Gastrocnemius medialis (tissue), 4 donors: ENCODE measurements at regions not wholly inside any gene's neighbourhood (a gene's known extent, or its start where the extent isn't known, plus 50 kb on each side); places are given as distances from the start of the nearest gene placed in this dataset.

ENCODE experiments used
- CTCF ChIP-seq, 5 experiments: fragments of 450-650 bp in 3 of 5; fragments of 200-600 bp in 2 of 5; sonication (generic) in 2 of 5; IDR thresholded peaks in 4 of 5; conservative IDR thresholded peaks in 1 of 5; 1 replicate in 4 of 5; 2 replicates in 1 of 5; pipeline ENCODE4 v1.5.1; 2016 to 2019; ENCODE audit warnings: antibody characterized with exemption in 5 of 5, mild to moderate bottlenecking in 3 of 5, moderate library complexity in 3 of 5
- POLR2A ChIP-seq, 2 donors: fragments of 450-650 bp; IDR thresholded peaks; one replicate each; pipeline ENCODE4 v1.6.1; 2017; ENCODE audit warnings: antibody characterized with exemption in 2 of 2, mild to moderate bottlenecking in 2 of 2, moderate library complexity in 2 of 2

- TF ChIP-seq CTCF (IDR thresholded peaks at IDR 0.05 in 4 of 5, conservative IDR thresholded peaks at IDR 0.05 in 1 of 5) (no peak), POLR2A (IDR thresholded peaks at IDR 0.05) (no peak)
Observed at GRCh38 chr14:34330846-34331245, 131.2 kb downstream of the SPTSSA start.
